CD4-positive, alpha-beta T cell treated with Interleukin-12 subunit alpha and Interleukin-12 subunit beta, for 1 hour (primary cell): ENCODE measurements at regions not wholly inside any gene's neighbourhood (a gene's known extent, or its start where the extent isn't known, plus 50 kb on each side); places are given as distances from the start of the nearest gene placed in this dataset.
"Not testable (repeated sequence)": the region's sequence is repeated elsewhere in the genome, so short reads cannot be mapped to it uniquely, and the experiment has no call there.

Experiments used
- DNase-seq: peaks from one replicate; pipeline ENCODE4 v3.0.0-alpha.2; 2020

DNA sequence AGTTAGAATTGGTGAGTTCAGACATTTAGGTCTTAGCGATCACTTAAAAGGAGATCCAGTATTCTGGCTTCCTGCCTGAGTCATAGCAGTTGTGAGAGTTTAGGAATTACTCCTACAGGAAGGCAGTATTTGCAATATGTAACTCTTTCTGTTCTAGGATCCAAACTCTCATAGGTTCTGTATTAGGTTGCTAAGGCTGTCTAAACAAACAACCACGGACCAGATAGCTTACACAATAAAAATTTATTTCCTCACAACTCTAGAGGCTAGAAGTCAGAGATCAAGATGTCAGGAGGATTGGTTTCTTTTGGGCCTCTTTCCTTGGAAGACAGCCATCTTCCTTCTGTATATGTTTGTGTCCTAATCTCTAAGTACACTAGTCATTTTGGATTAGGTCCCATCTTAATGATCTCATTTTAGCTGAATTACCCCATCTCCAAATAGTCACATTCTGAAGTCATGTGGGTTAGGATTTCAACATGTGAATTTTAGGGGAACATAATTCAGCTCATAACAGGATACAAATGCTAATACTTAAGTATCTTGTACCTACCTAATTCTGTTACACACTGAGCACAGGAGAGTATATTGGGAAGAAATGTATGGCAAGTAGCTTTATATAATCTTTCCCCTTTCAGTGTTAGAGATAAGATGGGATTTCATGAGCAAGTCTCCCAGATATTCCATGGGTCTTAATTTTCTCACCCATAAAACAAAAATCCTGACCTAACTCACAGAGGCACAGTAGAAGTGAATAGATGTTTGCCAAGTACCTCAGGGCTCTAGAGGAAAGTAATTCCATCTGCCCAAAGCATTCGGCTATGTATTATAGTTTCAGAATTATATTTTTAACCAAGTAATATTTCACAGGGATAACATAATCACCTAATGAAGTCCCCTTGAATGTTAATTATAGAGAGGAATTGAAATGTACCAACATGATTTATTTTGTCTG, 144.4 kb downstream of the PTBP2 start:
- DNase-seq: no peak

DNA sequence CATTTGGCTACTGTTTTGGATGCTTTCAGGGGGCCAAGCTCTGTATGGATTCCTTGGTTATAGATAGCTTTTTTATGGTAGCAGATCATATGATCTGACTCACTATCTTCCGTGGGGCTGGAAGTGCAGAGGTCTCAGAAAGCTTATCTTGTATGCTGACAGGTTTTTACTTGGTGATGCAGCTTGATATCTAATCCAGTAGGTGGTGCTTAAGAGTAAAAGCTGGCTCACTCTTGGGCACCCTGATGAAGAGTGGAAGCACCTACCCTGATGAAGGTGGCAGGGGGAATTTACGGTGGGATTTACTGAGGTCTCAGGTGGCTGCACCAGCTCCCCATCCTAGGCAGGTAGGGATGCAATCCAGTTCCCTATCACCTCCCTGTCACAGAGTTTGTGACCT, 151.2 kb downstream of the PTBP2 start:
- DNase-seq: no peak

DNA sequence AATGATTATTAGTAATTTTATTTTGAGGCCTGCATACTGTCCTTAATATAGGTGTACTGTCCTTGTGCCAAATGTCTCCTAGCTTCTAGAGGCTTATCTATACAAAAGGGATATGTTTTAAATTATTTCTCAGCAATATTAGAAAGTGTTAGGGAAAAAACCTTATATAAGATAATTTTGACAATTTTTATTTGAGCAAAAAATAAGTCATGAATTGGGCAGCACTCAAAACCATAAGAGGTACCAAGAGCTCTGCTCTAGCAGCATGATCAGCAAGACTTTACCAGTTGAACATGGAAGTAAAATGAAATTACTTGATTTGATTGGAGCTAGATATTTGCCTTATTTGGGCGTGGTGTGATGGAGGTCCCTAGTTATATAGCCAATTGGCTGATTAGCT, 157.1 kb downstream of the PTBP2 start:
- no peak for DNase-seq

DNA sequence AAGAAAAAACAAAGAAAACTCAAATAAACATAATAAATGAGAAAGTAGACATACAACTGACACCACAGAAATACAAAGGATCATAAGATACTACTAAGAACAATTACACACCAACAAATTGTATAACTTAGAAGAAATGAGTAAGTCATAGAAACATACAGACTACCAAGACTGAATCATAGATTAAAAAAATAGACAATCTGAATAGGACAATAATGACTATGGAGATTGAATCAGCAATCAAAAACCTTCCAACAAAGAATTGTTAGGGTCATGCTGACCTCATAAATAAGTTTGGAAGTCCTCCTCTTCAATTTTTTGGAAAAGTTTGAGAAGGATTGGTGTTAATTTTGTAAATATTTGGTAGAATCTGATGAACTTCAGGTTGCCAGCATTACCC, 159.0 kb downstream of the PTBP2 start:
- no peak for DNase-seq

DNA sequence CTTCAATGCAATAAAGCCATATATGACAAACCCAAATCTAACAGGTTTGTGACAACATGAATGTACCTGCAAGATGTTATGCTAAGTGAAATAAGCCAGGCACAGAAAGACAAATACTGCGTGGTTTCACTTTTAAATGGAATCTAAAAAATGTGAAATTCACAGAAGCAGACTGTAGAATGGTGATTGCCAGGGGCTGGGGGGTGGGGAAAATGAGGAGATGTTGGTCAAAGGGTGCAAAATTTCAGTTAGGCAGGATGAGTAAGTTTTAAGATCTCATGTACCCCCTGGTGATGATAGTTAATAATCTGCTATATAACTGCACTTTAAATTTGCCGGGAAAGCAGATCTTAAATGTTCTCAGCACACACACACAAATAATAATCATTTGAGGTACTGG, 160.5 kb downstream of the PTBP2 start:
- no peak for DNase-seq

DNA sequence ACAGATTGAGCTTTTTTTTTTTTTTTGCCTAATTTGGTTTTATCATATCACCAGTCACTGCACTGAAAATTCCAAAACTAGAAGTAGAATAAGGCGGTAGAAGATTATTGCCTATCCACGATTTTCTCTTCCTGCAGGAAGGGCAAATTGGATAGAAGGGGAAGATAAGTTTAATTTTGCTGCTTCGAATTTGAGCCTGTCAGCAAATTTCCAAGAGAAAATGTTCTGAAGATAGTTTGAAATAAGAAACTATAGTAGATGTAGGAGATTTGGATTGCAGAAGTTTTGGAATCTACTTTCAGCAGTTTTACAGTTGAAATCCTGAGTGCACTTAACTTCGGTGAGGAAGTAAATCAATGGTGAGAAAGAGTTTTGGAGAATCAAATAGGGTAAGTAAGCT, 164.9 kb downstream of the PTBP2 start:
- no peak for DNase-seq

DNA sequence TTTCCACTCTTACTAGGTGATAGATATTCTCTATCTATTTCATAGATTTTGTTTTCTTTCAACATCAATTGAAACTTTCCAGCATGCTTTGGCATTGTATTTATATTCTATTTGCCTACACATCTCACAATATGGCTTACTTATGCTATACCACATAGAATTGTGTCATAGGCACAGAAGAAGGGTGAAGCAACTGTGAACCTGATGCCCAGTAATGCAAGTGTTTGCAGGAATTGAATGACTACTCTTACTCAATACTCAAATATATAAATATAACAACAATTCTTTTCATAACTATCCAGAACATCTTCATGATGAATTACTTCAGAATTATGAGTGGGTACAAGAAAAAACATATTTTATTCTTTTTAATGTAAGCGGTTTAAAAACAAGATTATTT, 165.9 kb downstream of the PTBP2 start:
- no peak for DNase-seq

DNA sequence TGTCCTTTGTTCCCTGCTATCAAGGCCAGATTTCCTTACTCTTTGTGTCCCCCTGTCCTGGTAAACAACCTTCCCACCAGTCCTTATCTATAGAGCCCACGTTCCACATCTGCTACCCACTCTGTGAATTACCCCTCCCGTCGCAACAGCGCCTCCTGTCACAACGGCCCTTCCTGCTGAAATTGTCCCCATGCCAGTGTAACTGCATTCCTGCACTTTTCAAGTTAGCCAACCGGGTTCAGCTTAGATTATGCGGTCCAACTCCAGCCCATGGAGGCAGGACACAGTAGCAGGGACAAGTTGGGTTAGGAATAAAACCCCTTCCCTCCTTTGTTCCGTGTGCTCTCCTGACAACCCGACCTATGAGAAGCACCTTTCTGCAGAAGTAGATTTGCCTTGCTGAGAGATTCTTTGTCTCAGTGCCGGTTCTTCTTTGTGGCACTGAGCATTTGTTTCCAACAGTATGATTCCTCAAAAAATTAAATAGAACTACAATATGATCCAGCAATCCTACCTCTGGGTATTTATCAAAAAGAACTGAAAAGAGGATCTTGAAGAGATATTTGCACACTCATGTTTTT, 180.3 kb downstream of the PTBP2 start:
- no peak for DNase-seq

DNA sequence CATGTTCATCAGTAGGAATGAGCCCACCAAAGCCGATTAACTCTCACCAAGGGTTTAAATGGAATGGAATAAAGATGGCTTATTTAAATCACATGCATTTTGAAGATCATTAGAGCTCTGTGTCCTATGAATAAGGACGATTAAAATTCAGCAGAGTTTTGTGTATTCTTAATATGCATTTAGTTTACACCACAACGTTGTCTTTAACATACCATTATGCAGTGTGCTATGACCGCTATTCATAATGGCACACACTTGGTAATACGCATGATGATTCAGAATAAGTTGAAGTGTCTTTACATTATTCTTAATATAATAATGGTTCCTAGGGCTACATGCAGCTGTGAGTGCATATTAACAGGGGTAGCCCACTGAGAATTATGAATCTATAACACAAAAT, 190.7 kb downstream of the PTBP2 start:
- no peak for DNase-seq

DNA sequence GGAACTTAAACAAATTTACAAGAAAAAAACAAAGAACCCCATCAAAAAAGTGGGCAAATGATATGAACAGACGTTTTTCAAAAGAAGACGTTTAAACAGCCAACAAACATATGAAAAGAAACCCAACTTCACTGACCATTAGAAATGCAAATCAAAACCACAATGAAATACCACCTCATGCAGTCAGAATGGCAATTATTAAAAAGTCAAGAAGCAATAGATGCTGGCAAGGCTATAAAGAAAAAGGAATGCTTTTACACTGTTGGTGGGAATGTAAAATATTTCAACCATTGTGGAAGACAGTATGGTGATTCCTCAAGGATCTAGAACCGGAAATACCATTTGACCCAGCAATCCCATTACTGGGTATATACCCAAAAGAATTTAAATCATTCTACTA, 194.1 kb downstream of the PTBP2 start:
- DNase-seq: not testable (repeated sequence)

DNA sequence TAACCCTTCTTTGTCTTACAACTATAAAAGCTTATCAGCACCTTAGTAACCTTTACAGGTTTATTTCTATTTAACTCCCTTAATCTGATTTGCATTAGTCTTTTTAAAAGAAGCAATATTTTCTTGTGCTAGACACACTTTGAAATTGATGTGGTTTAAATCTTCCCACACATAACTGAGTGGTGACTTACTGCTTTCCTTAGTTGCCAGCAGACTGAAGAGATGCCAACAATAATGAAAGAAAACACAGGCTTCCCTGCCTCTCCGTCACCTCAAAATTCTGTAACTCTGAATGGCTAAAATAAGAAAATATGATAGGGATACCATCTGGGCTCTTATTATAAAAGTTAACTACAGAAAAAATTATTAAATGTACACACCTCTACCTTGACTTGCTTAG, 196.8 kb downstream of the PTBP2 start:
- DNase-seq: no peak

DNA sequence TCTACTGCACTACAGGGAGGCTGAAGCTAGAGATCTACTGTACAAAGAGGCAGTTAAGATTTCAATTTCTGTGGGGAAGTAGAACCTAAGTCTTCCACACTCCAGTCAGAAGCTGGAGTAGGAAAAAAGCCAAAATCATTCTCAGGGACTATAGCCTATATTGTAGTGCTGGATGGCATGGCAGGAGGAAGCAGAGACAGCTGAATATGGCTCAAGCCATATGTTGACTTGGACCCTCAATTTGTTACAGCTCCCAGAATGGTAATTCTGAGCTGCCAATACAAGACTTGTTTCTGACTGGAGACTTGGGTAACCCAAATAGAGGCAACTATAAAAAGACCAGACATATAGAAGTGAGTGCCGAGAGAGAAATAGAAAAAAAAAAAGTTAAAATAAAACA, 200.6 kb downstream of the PTBP2 start:
- no peak for DNase-seq

DNA sequence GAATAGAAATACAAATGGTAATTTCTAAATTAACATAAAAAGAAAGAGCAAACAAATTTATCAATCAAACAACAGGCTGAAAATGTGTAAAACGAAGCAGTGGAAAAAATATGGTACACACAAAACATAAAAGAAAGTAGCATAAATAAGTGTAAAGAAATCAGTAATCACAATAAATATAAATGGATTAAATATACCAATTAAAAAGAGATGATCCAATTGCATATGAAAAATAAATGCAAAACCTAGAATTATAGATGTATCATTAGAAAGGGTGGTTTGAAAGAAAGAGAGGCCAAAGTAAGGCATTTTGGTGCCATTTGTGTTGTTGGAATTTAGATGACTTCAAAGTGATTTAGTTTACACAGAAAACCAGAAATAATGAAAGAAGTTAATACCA, 202.2 kb downstream of the PTBP2 start:
- DNase-seq: no peak

DNA sequence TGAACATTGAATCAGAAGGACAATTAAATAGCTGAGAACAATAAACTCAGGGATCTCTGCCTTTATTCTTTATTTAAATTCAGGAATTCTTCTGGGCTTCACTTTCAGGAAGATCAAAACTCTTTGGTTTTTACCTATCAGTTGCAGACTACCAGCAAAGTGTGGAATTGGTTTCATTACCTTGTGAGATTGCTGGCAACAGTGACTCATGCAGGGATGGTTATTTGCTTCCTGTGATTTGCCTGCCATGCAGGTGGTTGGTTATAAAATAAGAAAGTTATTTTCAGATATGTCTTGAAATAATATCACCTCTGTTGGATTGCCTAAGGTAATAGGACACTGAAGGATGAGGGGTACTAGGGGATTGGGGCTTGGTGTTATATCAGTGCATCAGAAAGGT, 204.6 kb downstream of the PTBP2 start:
- no peak for DNase-seq

DNA sequence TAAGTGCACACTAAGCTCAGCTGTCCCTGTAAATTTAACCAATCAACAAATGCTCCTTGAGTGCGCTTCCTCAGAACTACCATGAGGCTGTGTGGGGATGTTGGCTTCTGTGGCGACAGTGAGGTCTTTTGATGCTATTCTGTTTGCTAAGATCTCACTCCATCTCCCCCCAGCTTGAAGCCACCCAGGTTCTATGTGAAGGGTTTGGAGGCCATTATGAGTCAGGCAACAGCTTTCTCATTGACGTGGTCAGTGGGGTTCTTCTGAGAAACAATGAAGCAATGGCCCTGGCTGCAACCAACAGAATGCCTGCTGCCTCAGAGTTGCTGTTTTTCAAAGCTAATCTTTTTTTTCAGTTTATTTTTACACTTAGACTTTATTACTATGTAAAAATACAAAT, 205.5 kb downstream of the PTBP2 start:
- DNase-seq: no peak

DNA sequence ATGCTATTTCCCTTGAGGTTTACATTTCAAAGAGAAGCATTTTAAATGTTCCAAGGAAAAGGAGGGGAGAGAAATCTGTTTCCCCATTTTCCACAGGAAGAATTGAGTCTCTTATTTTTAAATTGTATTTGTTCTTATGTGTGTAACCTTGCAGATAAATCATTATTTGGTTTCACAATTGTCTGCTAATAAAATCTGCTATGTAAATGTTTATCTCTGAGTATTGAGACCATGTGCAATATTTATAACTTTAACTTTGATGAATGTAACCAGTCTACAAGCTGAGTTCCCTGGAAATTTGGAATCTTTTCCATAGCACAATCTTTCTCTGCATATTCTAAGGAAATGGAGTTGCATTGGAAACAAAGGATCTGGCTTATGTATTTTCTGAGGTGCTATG, 209.6 kb downstream of the PTBP2 start:
- DNase-seq: no peak

DNA sequence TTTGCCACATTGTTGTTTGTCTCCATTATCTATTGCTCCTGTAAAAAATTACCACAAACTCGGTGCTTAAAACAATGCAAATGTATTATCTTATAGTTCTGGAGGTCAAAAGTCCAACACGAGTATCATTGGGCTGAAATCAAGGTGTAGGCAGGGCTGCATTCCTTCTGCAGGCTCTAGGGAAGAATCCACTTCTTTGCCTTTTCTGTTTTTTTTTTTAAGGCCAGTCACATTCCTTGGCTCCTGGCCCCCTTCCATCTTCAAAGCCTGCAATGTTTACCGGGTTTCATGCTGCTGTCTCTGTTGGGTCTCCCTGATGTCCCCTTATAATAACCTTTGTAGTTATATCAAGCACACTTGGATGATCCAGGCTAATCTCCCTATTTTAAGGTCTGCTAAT, 212.7 kb downstream of the PTBP2 start:
- no peak for DNase-seq

DNA sequence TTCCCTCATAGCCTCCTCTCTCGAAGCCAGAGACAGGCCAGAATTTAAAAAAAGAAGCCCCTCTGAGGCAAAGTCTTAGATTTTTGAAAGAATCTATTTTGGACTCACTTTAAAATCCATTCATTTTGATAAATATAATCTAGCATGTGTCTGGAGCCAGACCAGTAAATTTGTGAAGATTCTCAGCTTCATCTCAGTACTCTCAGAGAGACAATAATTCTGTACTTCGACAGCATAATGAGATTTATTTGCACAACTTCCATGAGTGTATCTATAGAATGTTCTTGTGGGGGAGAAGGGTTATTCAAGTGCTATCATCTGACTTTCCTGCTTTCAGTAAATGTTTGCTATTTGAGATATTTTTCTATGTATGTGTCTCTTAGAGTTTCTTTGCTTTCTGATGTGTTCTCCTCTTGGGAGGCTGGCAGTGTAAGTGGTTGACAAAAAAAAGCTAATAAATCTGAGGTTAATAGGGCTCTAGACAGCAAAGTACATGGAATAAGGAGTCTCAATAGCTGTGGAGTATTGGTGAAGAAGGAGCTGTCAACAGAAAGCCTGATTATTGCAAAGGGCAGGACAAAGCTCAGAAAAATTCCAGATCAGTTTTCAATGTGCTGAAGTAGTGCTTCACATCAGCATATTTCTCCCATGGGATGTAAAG, 223.0 kb downstream of the PTBP2 start:
- DNase-seq: no peak

DNA sequence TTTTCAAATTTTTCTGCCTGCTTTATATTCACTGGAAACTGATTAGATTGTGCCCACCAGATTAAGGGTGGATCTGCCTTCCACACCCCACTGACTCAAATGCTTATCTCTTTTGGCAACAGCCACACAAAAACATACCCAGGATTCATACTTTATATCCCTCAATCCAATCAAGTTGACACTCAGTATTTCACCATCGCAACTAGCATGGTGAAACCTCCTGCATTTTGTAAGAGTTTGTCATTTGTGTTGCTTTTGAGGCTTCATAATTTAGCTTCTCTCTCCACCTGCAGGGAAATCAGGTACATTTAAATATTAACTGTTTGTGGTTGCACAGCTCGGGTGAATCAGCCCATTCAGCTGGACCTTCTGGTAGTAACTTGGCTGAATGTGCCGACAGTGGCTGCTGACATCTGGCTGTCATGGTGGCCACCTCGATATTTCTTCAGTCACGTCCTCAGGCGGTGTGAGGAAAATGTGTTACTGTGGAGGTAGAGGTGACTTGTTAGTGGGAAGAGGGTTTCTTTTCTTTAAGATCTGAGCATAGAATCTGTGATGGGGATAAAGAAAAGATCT, 224.0 kb downstream of the PTBP2 start:
- no peak for DNase-seq

DNA sequence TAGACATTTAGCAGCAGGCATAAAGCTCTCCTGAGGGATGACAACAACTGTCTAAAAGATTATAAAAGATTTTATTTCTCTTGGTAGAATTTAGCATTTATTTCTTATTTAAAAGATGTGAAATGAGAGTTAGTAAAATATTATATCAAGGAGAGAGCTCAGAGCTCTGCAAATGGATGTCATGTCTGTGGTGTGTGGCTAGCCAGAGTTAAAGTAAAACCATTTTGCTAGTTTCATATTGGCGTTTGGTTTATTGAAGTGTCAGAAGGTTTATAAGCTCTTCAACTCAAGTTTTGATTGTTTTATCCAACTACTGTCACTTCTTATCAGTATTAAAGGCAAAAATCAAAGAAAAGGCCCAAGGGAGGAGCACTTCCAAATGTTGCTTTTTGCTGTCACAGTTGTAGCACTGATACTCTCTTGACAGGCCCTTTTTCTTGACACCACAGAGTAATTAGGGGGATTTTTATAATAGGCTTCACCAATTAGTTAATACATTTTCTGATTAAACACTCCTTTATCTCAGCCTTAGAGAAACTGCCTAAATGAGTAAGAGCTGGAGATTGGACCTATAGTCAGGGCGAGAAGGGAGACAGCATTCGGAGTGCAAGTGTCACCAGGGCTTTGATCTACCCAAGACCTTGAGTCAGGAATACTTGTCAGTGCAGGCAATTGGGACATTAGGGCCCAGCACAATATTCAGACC, 233.9 kb downstream of the PTBP2 start:
- no peak for DNase-seq

DNA sequence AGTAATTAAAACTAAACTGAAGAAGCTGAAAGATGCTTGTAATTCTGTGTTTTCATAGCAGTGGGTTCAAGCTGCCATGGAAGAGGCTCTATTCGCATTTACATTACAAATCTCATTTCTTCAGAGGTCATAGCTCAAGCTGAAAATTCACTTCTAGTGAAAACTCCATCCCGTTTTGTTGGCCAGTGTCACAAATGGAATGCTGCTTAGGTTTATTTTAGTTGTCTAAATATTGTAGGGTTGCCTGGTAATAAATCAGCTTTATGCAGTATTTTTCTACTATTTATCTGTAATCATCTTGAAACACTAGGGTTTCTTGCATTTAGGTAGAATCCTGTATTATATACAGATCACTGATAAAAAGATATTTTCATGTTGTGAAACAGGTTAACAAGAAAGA, 240.6 kb downstream of the PTBP2 start:
- no peak for DNase-seq

DNA sequence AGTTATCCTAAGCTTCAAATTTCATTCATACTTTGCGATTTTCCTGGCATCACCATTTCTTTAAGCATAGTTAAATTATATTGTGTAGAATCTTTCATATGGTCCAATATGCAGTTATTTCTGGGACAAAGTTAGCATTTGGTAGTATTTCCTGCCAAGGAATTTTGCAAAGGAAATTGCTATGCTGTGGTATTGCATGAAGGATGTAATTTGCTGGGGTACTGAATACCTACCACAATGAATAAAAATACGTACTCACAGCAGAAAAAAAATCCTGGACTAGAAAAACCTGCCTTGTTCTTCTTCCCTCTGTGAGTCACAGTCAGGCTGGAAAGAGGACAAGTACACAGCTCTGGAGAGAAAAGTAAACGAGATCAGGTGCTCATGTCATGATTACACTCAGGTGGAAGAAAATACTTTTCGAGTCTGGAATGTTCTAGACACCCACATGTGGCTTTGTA, 241.2 kb downstream of the PTBP2 start:
- no peak for DNase-seq

DNA sequence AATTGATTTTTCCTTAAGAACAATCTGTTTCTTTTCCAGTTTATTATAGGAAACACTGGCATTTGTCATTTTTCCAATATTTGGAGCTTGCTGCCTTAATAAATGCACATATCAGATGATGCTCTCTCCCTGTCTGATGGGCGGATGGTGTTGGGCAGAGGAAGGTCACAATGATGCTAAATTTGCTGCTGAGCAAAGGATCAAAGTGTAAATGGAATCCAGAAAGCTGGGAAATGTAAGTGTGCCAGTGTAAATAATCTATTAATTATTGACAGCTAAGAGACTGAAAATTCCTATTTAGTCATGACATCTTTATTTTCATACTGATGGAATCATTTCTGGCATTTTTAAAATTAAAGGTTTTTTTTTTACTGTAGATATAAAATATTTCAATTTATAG, 243.2 kb downstream of the PTBP2 start:
- no peak for DNase-seq
